OCI-LY7 (cell line): ENCODE measurements at regions not wholly inside any gene's neighbourhood (a gene's known extent, or its start where the extent isn't known, plus 50 kb on each side); places are given as distances from the start of the nearest gene placed in this dataset.

Experiments used
- BruUV-seq: library from RNA; stranded (reverse); fragments of 400-500 nt; replicated peaks from 2 replicates; lab custom pipeline; 2021; lab: Mats Ljungman, UMichigan
- CTCF ChIA-PET: fragments of 300-600 bp; sonication (Branson Sonifier 250); formaldehyde crosslinking; loops from one replicate; lab custom pipeline; 2022; ENCODE audit warnings: antibody characterized with exemption; ENCODE audit not compliant: unreplicated experiment; lab: Charles Lee
- POLR2A ChIA-PET: fragments of 300-600 bp; sonication (Branson Sonifier 250); formaldehyde crosslinking; loops from one replicate; lab custom pipeline; 2022; ENCODE audit warnings: antibody characterized with exemption; lab: Charles Lee
- DNase-seq: peaks from one replicate; pipeline ENCODE4 v3.0.0-alpha.2; 2015; ENCODE audit warnings: low spot score
- H2AFZ ChIP-seq: fragments of 200-600 bp; sonication (generic), shearing (Covaris generic); 2 replicates; pipeline ENCODE4 v1.6.1; 2014; ENCODE audit warnings: mild to moderate bottlenecking, antibody characterized with exemption, low read length, moderate library complexity
- H3K27ac ChIP-seq: fragments of 200-600 bp; sonication (generic); 2 replicates; pipeline ENCODE4 v1.5.1; 2014; ENCODE audit warnings: mixed run types, low read depth, mild to moderate bottlenecking, moderate library complexity, low read length, inconsistent platforms; ENCODE audit not compliant: poor library complexity, severe bottlenecking
- H3K36me3 ChIP-seq: fragments of 200-600 bp; sonication (generic); 2 replicates; pipeline ENCODE4 v1.6.1; 2014; ENCODE audit warnings: mild to moderate bottlenecking, antibody characterized with exemption, low read length, moderate library complexity, mixed read lengths; ENCODE audit not compliant: insufficient read depth
- H3K4me1 ChIP-seq: fragments of 200-600 bp; sonication (generic); 2 replicates; pipeline ENCODE4 v1.5.1; 2014; ENCODE audit warnings: mild to moderate bottlenecking, low read length; ENCODE audit not compliant: insufficient read depth, poor library complexity, severe bottlenecking
- H3K4me2 ChIP-seq: fragments of 200-600 bp; sonication (generic); 2 replicates; pipeline ENCODE4 v1.6.1; 2014; ENCODE audit warnings: mild to moderate bottlenecking, low read length
- H3K4me3 ChIP-seq: fragments of 200-600 bp; sonication (generic); 2 replicates; pipeline ENCODE4 v1.5.1; 2014; ENCODE audit warnings: mild to moderate bottlenecking, low read depth, low read length; ENCODE audit not compliant: poor library complexity, severe bottlenecking
- H3K79me2 ChIP-seq: fragments of 200-600 bp; sonication (generic); 2 replicates; pipeline ENCODE4 v1.6.1; 2016; ENCODE audit warnings: low read depth, mild to moderate bottlenecking, low read length, moderate library complexity, mixed read lengths; ENCODE audit not compliant: insufficient read depth
- H3K9me2 ChIP-seq: fragments of 200-600 bp; sonication (generic); 2 replicates; pipeline ENCODE4 v1.6.1; 2016; ENCODE audit warnings: mild to moderate bottlenecking, low read length, mixed read lengths; ENCODE audit not compliant: insufficient read depth
- H3K9me3 ChIP-seq: fragments of 200-600 bp; sonication (generic); 2 replicates; pipeline ENCODE4 v1.6.1; 2014; ENCODE audit warnings: mild to moderate bottlenecking, mixed run types, low read length, mixed read lengths
- H4K20me1 ChIP-seq: fragments of 200-600 bp; sonication (generic); 2 replicates; pipeline ENCODE4 v1.6.1; 2014; ENCODE audit warnings: mild to moderate bottlenecking, antibody characterized with exemption, low read length, moderate library complexity, mixed read lengths; ENCODE audit not compliant: insufficient read depth
- CTCF ChIP-seq: fragments of 200-600 bp; sonication (generic); conservative IDR thresholded peaks from 2 replicates; pipeline ENCODE4 v1.5.1; 2014; ENCODE audit warnings: mild to moderate bottlenecking, antibody characterized with exemption, low read length, moderate library complexity, mixed read lengths
- EZH2phosphoT487 ChIP-seq: fragments of 200-600 bp; sonication (generic); IDR thresholded peaks from 2 replicates; pipeline ENCODE4 v1.6.1; 2018; ENCODE audit warnings: low read depth, borderline replicate concordance, mild to moderate bottlenecking, mixed run types, antibody characterized with exemption, low read length, moderate library complexity, mixed read lengths
- intact Hi-C: fragments of 100-400 bp; cut with micrococcal nuclease; formaldehyde crosslinking; loops from one replicate; pipeline ENCODE4 v1.10.0; 2022; ENCODE audit not compliant: unreplicated experiment

- Histone ChIP-seq H3K36me3 (no peaks in the 10 kb centered on the region), H3K9me2 (no peaks in the 10 kb centered on the region), H3K4me1 (no peaks in the 10 kb centered on the region), H3K9me3 (no peaks in the 10 kb centered on the region), H3K27ac (no peak overlapping the region), H3K4me3 (no peak overlapping the region), H3K4me2 (no peak overlapping the region), H4K20me1 (no peaks in the 10 kb centered on the region), H3K79me2 (no peaks in the 10 kb centered on the region), H2AFZ (no peak overlapping the region)
- CTCF ChIA-PET, result no interaction called here
- BruUV-seq, result no TSS peak
- intact Hi-C loops, result no loop called here
- TF ChIP-seq EZH2phosphoT487 (no peak), CTCF (no peak)
- DNase-seq, result no peak
- POLR2A ChIA-PET, result interaction anchor here (0.5 kb wide), 1 partner anchor 21 kb away, joined by 5 read pairs; no protein-coding TSS in a partner anchor
These were observed 407.1 kb downstream of the SLC4A3 start for GRCh38 chr2:220034426-220035130.

DNA sequence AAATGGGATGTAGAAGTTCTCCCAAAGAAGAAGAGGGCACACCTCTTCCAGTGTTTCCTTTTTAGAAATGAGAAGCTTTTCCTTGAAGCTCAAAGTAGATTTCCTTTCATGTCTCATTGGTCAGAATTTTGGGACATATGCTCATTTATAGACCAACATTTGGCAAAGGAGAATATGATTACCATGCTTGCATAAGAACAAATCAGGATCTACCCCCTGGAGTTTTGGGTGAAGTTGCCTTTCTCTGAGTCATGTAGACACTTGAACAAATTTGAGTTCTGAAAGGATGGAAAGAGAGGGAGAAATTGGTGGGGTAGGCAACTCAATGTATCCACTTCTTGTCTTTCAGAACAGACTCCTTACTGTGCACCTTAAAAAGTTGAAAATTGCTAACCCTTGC, 409.0 kb downstream of the SLC4A3 start:
- Histone ChIP-seq H3K79me2 (no peaks in the 10 kb centered on the region), H3K27ac (no peak overlapping the region), H3K36me3 (no peaks in the 10 kb centered on the region), H3K4me2 (no peak overlapping the region), H3K4me3 (no peak overlapping the region), H4K20me1 (no peaks in the 10 kb centered on the region), H3K9me2 (no peaks in the 10 kb centered on the region), H2AFZ (no peak overlapping the region), H3K4me1 (no peaks in the 10 kb centered on the region), H3K9me3 (no peaks in the 10 kb centered on the region)
- TF ChIP-seq CTCF (no peak), EZH2phosphoT487 (no peak)
- BruUV-seq, result no TSS peak
- ChIA-PET CTCF (no interaction called here), POLR2A (interaction anchor here (0.6 to 0.9 kb wide), 3 partner anchors 16 to 1797 kb away, joined by 3 to 4 read pairs (median 3); no protein-coding TSS in a partner anchor)
- no peak for DNase-seq
- intact Hi-C loops, result no loop called here

GRCh38 chr2:220040346-220040745, 412.9 kb downstream of the SLC4A3 start:
- no peaks in the 10 kb centered on the region for H3K79me2 ChIP-seq
- no peaks in the 10 kb centered on the region for H3K9me3 ChIP-seq
- H3K4me2 ChIP-seq, result no peak overlapping the region
- no peak overlapping the region for H3K4me3 ChIP-seq
- intact Hi-C loops, result no loop called here
- H3K27ac ChIP-seq, result no peak overlapping the region
- no TSS peak for BruUV-seq
- DNase-seq, result no peak
- no peaks in the 10 kb centered on the region for H3K9me2 ChIP-seq
- H2AFZ ChIP-seq, result no peak overlapping the region
- no peaks in the 10 kb centered on the region for H4K20me1 ChIP-seq
- no peaks in the 10 kb centered on the region for H3K36me3 ChIP-seq
- no peaks in the 10 kb centered on the region for H3K4me1 ChIP-seq
- CTCF ChIA-PET, result no interaction called here
- POLR2A ChIA-PET, result no interaction called here
- TF ChIP-seq CTCF (no peak), EZH2phosphoT487 (no peak)
